SK-N-SH treated with all-trans-retinoic acid at 6 μM for 48 hours (cell line): ENCODE measurements at regions not wholly inside any gene's neighbourhood (a gene's known extent, or its start where the extent isn't known, plus 50 kb on each side); places are given as distances from the start of the nearest gene placed in this dataset.

ENCODE experiments used
- CSDC2 ChIP-seq: fragments of 250-450 bp; sonication (Bioruptor Pico); IDR thresholded peaks from 2 replicates; pipeline ENCODE4 v1.5.0; 2020; ENCODE audit warnings: mild to moderate bottlenecking, moderate library complexity
- GLIS3 ChIP-seq: fragments of 250-450 bp; sonication (Bioruptor Pico); IDR thresholded peaks from 2 replicates; pipeline ENCODE4 v1.5.0; 2020; ENCODE audit warnings: mild to moderate bottlenecking, moderate library complexity
- ISL1 ChIP-seq: fragments of 250-450 bp; sonication (Bioruptor Pico); IDR thresholded peaks from 2 replicates; pipeline ENCODE4 v2.1.2; 2022; ENCODE audit warnings: mild to moderate bottlenecking, moderate library complexity
- OSR1 ChIP-seq: fragments of 250-450 bp; sonication (Bioruptor Pico); IDR thresholded peaks from 2 replicates; pipeline ENCODE4 v1.8.0; 2022; ENCODE audit warnings: moderate library complexity, mild to moderate bottlenecking, inconsistent platforms
- TCF4 ChIP-seq: fragments of 250-450 bp; sonication (Bioruptor Pico); IDR thresholded peaks from 2 replicates; pipeline ENCODE4 v1.8.0; 2021; ENCODE audit warnings: mild to moderate bottlenecking, moderate library complexity, borderline replicate concordance
- TSHZ2 ChIP-seq: fragments of 250-450 bp; sonication (Bioruptor Pico); IDR thresholded peaks from 2 replicates; pipeline ENCODE4 v1.5.0; 2020; ENCODE audit warnings: mild to moderate bottlenecking, moderate library complexity
- ZFP3 ChIP-seq: fragments of 250-450 bp; sonication (Bioruptor Pico); IDR thresholded peaks from 2 replicates; pipeline ENCODE4 v1.5.0; 2020; ENCODE audit warnings: mild to moderate bottlenecking, moderate library complexity
- ZNF70 ChIP-seq: fragments of 450-650 bp; formaldehyde crosslinking; IDR thresholded peaks from 2 replicates; pipeline ENCODE4 v1.5.0; 2020; ENCODE audit warnings: mild to moderate bottlenecking, moderate library complexity
- TF ChIP-seq, protein P1 (sequence below): fragments of 250-450 bp; sonication (Bioruptor Pico); IDR thresholded peaks from 2 replicates; pipeline ENCODE4 v1.8.0; 2020; ENCODE audit warnings: mild to moderate bottlenecking, moderate library complexity, borderline replicate concordance

DNA sequence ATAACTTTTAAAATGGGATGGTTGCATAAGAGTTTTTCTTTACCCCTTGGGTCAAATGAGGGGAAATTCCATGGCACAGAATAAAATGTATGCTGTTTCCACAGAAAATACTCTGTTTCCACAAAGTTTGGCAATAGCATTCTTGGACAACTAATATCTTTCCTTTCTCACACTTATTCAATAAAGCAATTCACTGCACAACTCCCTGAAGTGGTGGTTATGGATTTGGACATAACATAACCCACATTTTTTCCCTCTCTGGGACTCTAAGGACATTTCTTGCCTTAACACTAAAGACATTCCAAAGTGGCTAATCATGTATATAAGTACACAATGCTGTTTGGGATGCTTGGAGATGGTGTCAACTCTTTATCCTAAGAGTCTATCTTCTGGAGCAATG is 51.7 kb upstream of the GPM6B start:
- TF ChIP-seq ZFP3 (no peak), TCF4 (CRISPR knock-in tag) (no peak), TSHZ2 (CRISPR knock-in tag) (no peak), OSR1 (CRISPR knock-in tag) (no peak), CSDC2 (CRISPR knock-in tag) (no peak), GLIS3 (CRISPR knock-in tag) (no peak), ZNF70 (CRISPR knock-in tag) (no peak), ISL1 (no peak)
- TF ChIP-seq, protein P1, sequence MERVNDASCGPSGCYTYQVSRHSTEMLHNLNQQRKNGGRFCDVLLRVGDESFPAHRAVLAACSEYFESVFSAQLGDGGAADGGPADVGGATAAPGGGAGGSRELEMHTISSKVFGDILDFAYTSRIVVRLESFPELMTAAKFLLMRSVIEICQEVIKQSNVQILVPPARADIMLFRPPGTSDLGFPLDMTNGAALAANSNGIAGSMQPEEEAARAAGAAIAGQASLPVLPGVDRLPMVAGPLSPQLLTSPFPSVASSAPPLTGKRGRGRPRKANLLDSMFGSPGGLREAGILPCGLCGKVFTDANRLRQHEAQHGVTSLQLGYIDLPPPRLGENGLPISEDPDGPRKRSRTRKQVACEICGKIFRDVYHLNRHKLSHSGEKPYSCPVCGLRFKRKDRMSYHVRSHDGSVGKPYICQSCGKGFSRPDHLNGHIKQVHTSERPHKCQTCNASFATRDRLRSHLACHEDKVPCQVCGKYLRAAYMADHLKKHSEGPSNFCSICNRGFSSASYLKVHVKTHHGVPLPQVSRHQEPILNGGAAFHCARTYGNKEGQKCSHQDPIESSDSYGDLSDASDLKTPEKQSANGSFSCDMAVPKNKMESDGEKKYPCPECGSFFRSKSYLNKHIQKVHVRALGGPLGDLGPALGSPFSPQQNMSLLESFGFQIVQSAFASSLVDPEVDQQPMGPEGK (CRISPR knock-in tag), result no peak
